ENCODE measurements at regions not wholly inside any gene's neighbourhood (a gene's known extent, or its start where the extent isn't known, plus 50 kb on each side); places are given as distances from the start of the nearest gene placed in this dataset.

GRCh38 chr12:127606476-127607015 is 660.4 kb upstream of the TMEM132C start:
- no peaks in the 10 kb centered on the region for H3K79me2 ChIP-seq (ENCODE audit: control insufficient read depth in 1 of 2, insufficient read depth in 2 of 2, low read length in 2 of 2)
- no peaks in the 10 kb centered on the region for H3K27me3 ChIP-seq (replicated peaks in 1 of 4; ENCODE audit: control insufficient read depth in 3 of 4, extremely low read depth in 1 of 4, insufficient read depth in 3 of 4, low read length in 3 of 4)
- H2BK5ac ChIP-seq (ENCODE audit: low read depth, low read length) = no peak overlapping the region
- WGBS, 2 experiments (ENCODE audit: extremely low coverage in 1 of 2, insufficient coverage in 1 of 2, insufficient read length in 1 of 2, insufficient replicate concordance in 2 of 2, low coverage in 1 of 2, low lambda C conversion rate in 2 of 2, missing lambda C conversion rate in 1 of 2) = 93% methylated on average over 3 of the region's 3 CpGs; no CpG with 5 or more reads in 1 of the 2 experiments
- H2BK120ac ChIP-seq (replicated peaks; ENCODE audit: low read depth, low read length) = no peak overlapping the region
- H3K9me3 ChIP-seq (ENCODE audit: insufficient read depth in 2 of 2, low read depth in 1 of 2, low read length in 1 of 2) = no peaks in the 10 kb centered on the region
- no peak overlapping the region for H2BK20ac ChIP-seq (ENCODE audit: low read length)
- POLR2A ChIA-PET (ENCODE audit: partially characterized antibody) = interaction anchor here (1.4 kb wide), 1 partner anchor 9 kb away, joined by 5 read pairs; no protein-coding TSS in a partner anchor
- no peak overlapping the region for H2BK15ac ChIP-seq (ENCODE audit: low read length)
- H3K23ac ChIP-seq (ENCODE audit: insufficient read length) = no peak overlapping the region
- no peaks in the 10 kb centered on the region for H4K20me1 ChIP-seq (replicated peaks in 1 of 2; ENCODE audit: control insufficient read depth in 1 of 2, insufficient read depth in 2 of 2, low read length in 2 of 2)
- CTCF ChIA-PET (ENCODE audit: partially characterized antibody) = no interaction called here
- no peak overlapping the region for H2AK5ac ChIP-seq (ENCODE audit: low read depth, low read length)
- H2AFZ ChIP-seq (ENCODE audit: low read length) = no peak overlapping the region
- H3K27ac ChIP-seq (ENCODE audit: low read depth, low read length) = no peak overlapping the region
- no peak for TF ChIP-seq RXRA (IDR thresholded peaks at IDR 0.05; ENCODE audit: insufficient read depth, low read depth, low read length)
- TF ChIP-seq POLR2A (IDR thresholded peaks at IDR 0.05; ENCODE audit: control extremely low read depth in 1 of 2, low read depth in 2 of 2, low read length in 2 of 2) = no peak
- no peak for TF ChIP-seq MAFK (IDR thresholded peaks at IDR 0.05; ENCODE audit: low read depth, low read length)
- no peak for TF ChIP-seq SIX5 (IDR thresholded peaks at IDR 0.05; ENCODE audit: low read depth, low read length)
- no peak for TF ChIP-seq SRF (IDR thresholded peaks at IDR 0.05; ENCODE audit: low read depth, low read length)
- no peak for TF ChIP-seq BCL11A (IDR thresholded peaks at IDR 0.05; ENCODE audit: low read depth in 2 of 2, low read length in 2 of 2)
- TF ChIP-seq EP300 (IDR thresholded peaks at IDR 0.05; ENCODE audit: borderline replicate concordance in 1 of 2, low read depth in 2 of 2, low read length in 2 of 2) = no peak
- no peak for TF ChIP-seq NANOG (IDR thresholded peaks at IDR 0.05; ENCODE audit: insufficient read depth, low read depth, low read length, poor library complexity, severe bottlenecking)
- no peak for TF ChIP-seq ASH2L (IDR thresholded peaks at IDR 0.05; ENCODE audit: low read length)
- no peak for TF ChIP-seq SP2 (IDR thresholded peaks at IDR 0.05; ENCODE audit: low read length)
- TF ChIP-seq FOSL1 (IDR thresholded peaks at IDR 0.05; ENCODE audit: insufficient read depth, low read depth, low read length) = no peak
- no peaks in the 10 kb centered on the region for H3K23me2 ChIP-seq (ENCODE audit: low read depth, low read length)
- no peak overlapping the region for H4K5ac ChIP-seq (ENCODE audit: insufficient read length, low read depth, low read length)
- no peak overlapping the region for H3K9ac ChIP-seq (replicated peaks in 1 of 4; ENCODE audit: extremely low read depth in 1 of 4, low read depth in 3 of 4, low read length in 3 of 4)
- H3K4me3 ChIP-seq (ENCODE audit: extremely low read depth in 1 of 4, insufficient read depth in 2 of 4, low read depth in 3 of 4, low read length in 4 of 4) = no peak overlapping the region
- H4K91ac ChIP-seq (replicated peaks; ENCODE audit: insufficient read length, low read length) = no peak overlapping the region
- peaks cover 2 to 11% (median 4%) of the 10 kb centered on the region in 4 experiments; a peak in 6 of 7 replicates for H3K4me1 ChIP-seq (replicated peaks in 1 of 4; ENCODE audit: control insufficient read depth in 3 of 4, insufficient read depth in 4 of 4, low read length in 3 of 4)
- no peak overlapping the region for H3K18ac ChIP-seq (ENCODE audit: extremely low read depth, low read length)
- H4K8ac ChIP-seq (ENCODE audit: extremely low read depth, insufficient read depth, low read length) = no peak overlapping the region
- DNase-seq (ENCODE audit: low read depth in 1 of 2, low spot score in 2 of 2) (no peak), FAIRE-seq (no peak)
- H3K56ac ChIP-seq (replicated peaks; ENCODE audit: insufficient read length, low read depth, low read length) = no peak overlapping the region
- H3K36me3 ChIP-seq (ENCODE audit: control insufficient read depth in 2 of 4, insufficient read depth in 4 of 4, low read length in 3 of 4) = no peaks in the 10 kb centered on the region
- no peaks in the 10 kb centered on the region for H3K79me1 ChIP-seq (ENCODE audit: low read depth, low read length)
- no peak overlapping the region for H2BK12ac ChIP-seq (ENCODE audit: low read depth, low read length)
- H3K14ac ChIP-seq (ENCODE audit: insufficient read length) = no peak overlapping the region
- no peak overlapping the region for H3K4me2 ChIP-seq (ENCODE audit: insufficient read depth in 1 of 2, low read depth in 2 of 2, low read length in 2 of 2)
- no peak overlapping the region for H3K4ac ChIP-seq (replicated peaks; ENCODE audit: insufficient read length, low read depth, low read length)
